G401.6 (cell line): ENCODE measurements at regions not wholly inside any gene's neighbourhood (a gene's known extent, or its start where the extent isn't known, plus 50 kb on each side); places are given as distances from the start of the nearest gene placed in this dataset.
A peak's percentile ranks its signal among the peaks of the same experiment; 100 is the strongest.
"Not testable (repeated sequence)": the region's sequence is repeated elsewhere in the genome, so short reads cannot be mapped to it uniquely, and the experiment has no call there.

Experiments
- FAIRE-seq: peaks from 2 replicates; lab custom pipeline; 2012; peaks lifted over from hg19 to GRCh38; lab: Jason Lieb, UNC

- FAIRE-seq = no peak
Measured at GRCh38 chr7:112540839-112541577, 60.2 kb downstream of the LSMEM1 start.

DNA sequence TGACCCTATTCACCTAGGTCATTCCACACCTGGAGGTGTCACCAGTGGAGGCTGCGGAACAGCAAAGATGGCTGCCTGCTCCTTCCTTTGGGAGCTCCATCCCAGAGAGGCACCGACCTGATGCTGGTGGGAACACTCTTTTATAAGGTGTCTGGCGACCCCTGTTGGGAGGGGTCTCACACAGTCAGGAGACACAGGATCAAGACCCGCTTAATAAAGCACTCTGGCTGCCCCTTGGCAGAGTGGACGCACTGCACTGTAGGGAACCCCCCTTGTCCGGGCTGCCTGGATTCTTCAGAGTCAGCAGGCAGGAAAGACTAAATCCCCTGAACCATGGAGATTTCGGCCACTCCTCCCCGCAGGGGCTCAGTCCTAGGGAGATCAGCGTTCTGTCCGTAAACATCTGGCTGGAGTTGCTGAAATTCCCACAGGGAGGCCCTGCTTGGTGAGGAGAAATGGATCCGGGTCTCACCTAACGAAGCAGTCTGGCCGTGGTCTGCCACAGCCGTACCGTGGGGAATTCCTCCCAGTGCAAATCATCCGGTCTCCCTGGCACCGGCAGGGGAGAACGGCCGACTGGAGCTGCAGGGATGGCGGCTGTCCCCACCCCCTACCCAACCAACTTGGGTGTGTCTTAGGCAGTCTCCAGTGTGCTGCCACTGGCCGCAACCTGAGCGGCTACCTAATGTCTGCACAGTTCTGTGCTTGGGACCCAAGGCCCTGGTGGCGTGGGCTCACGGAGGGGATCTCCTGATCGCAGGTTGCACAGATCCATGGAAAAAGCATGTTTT is 66.1 kb downstream of the LSMEM1 start:
- FAIRE-seq = no peak

GRCh38 chr7:112547916-112548315 is 67.1 kb downstream of the LSMEM1 start:
- no peak for FAIRE-seq

DNA sequence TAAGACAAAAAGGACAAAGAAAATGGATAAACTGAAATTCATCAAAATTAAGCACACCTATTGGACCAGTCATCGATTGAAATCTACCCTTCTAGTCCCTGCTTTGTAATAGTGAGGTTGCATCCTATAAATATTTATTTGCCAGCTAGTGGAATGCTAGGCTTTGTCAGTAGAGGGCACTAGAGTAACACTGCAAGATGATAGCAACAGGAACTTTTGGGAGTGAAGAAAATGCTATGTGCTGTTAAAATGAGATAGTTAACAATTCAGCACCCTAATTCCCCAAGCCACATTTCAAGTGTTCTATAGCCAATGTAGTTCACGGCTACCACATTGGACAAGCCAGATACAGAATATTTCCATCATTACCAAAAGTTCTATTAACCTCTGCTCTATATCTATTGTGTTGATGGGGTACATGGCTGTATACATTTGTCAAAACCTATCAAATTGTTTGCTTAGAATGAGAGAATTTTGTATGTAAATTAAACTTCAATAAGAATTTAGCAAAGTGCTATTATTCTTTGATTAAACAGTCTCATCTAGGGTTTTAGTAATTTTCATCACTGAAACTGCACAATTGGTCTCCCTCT is 69.8 kb downstream of the LSMEM1 start:
- FAIRE-seq = peak; percentile 83

DNA sequence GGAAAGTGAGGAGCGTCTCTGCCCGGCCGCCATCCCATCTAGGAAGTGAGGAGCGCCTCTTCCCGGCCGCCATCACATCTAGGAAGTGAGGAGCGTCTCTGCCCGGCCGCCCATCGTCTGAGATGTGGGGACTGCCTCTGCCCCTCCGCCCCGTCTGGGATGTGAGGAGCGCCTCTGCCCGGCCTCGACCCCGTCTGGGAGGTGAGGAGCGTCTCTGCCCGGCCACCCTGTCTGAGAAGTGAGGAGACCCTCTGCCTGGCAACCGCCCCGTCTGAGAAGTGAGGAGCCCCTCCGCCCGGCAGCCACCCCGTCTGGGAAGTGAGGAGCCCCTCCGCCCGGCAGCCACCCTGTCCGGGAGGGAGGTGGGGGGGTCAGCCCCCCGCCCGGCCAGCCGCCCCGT is 70.7 kb downstream of the LSMEM1 start:
- FAIRE-seq = not testable (repeated sequence)

DNA sequence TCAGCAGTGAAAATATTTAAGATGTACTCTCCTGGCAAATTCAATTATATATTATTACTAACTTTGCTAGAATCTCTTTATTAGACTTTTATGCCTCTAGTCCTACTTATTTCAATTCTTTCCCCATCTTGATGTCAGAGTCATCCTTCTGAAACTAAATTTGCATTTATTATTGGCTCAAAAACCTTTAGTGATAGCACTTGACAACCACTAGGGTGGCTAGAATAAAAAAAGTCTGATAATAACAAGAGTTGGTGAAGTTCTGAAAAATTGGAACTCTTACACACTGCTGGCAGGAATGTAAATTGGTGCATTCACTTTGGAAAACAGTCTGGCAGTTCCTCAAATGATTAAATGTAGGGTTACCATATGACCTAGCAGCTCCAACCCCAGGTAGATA is 73.8 kb downstream of the LSMEM1 start:
- FAIRE-seq = no peak

DNA sequence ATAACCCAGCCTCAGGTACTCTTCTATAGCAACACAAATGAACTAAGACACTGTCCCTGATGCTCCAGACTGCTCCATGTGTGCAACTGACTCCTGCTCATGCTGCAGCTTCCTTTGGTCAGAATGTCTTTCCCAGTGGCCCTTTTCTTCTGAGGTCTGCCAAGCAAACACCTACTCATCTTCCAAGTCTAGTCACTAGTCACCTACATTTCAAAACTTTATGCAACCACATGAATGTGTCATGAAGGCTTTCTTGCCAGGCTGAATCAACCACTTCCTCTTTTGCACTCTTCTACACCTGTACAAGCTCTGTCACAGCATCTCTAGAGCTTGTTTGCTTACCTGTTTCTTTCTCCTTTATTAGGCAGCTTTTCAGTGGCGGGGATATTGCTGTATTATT is 75.8 kb downstream of the LSMEM1 start:
- no peak for FAIRE-seq

DNA sequence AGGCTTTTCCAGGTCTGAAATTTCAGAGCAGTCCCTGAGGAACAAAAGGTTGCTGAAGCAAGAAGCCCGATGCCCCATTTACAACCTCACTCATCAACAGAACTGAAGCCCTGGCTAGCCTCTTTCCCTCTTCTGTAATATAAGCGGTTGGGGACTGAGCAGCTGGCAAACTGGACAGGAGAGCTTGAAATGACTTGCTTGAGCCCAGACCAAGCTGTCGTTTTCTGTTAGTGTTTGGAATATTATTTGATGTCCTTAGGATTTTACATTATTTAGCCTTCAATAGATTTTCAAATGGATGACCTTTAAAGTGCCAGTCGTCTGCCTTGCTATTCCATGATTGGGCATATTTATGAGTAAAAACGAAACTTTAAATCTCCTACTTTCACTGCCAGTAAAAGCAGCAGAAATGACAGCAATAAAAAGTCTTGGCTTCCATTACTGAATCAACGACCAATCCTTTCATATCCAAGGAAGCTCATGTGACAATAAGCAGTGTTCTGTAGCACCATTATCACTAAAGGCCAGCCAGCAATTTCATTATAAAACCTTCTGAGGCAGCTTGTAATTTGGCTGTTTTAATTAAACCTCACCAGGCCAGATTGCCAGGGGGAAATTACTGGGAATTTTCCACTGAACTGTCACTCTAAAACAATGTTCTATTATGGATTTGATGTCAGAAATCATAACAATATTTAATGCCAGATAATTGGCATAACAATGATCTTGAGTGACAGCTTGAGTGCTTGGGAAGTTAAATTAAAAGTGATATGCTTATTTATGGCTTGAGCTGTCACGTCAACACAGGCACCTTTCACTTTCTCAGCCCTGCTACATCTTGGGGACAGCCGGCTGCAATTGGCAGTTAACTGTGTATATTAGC is 85.9 kb downstream of the LSMEM1 start:
- no peak for FAIRE-seq

DNA sequence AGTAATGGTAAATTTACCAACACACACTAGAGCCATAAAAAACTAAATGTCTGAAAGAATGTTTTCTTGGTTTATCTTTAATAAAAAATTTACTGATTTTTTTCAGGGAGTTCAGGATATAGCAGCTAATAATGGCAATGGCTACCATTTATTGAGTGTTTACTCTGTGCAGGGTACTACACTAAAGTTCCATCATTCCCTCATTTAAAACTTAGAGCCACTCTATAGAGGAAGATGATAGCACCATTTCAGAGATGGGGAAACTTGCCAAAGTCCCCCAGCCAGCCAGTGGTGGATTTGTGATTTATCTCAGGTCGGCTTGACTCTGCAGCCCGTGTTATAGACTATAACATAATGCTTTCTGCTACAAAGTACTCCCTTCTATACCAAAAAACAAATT is 86.6 kb downstream of the LSMEM1 start:
- FAIRE-seq = no peak

GRCh38 chr7:112571852-112572607 is 91.2 kb downstream of the LSMEM1 start:
- no peak for FAIRE-seq

DNA sequence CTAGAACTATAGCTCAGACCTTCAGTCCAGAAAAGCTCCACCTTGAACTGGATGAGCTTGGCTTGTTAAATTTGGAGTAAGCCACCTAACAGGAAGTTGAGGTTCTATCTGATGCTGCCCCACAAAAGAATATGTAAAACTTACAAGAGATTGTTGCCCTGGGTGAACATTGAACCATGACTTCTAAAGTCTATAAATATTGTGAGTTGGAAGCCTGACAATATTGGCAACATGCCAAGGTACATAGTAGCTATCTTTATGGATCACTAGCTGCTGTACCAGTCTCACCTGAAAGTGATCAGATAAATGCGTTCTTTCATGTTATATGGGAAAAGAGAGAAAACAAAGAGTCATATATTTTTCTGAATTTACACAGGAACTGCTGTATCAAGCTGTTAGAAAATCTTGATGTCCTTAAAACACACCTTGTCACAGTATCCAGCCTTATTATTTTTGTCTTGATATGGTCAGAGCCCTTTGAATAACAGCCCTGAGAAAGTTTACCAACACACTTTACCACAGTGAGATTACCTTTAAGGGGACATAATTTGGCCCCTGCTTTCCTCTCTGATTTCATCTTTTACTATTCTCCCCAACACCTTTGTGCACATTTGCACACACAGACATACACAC is 92.0 kb downstream of the LSMEM1 start:
- FAIRE-seq = no peak

DNA sequence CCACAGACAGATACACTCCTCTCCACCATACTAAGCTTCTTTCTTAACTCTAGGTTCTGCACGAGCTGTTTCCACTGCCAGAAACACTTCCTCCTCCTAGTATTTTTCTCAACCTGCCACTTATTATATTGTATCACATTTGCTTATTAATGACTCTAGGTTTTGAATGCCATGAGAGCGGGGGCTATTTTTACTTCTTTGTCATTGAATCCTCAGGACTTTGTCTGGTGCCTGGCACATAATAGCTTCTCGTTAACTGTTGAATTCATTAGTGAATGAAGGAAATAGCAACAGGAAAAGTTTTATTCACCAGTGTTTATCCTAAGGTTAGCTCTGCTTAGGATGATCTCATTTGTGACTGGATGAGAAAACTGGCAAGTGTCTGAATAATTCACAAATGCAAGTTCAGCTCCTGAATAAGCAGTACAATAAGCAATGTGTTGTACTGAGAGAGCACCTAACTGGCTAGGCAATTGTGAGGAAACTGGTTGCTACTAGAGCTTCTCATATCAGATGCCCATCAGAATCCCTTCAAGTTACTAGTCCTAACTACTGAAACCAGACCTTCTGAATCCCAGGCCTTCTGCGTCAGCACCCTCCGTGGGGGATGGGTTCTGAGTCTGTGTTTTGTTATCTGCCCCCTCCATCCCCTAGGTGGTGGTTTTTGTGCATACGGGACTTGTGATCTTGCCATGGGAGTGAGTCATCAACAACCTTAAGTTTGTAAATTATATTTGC is 92.7 kb downstream of the LSMEM1 start:
- FAIRE-seq = no peak

DNA sequence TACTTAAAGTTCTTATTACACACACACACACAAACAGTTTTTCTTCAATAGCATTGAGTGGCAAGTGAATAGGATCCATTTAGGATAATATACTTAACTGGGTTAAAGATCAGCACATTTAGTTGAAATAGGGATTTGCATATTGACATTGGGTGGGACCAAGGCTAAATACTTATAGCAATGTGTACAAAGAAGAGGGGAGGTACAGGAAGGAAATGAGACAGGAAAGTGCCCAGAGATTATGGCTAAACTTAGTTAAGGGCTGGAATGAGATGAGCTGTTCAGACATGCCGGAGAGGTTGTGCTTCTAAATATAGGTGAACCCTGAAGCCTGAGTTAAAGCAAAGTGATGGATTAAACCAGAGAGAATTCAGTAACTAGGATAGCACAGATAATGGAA is 95.1 kb downstream of the LSMEM1 start:
- no peak for FAIRE-seq

GRCh38 chr7:112579388-112579787 is 98.6 kb downstream of the LSMEM1 start:
- FAIRE-seq = no peak

DNA sequence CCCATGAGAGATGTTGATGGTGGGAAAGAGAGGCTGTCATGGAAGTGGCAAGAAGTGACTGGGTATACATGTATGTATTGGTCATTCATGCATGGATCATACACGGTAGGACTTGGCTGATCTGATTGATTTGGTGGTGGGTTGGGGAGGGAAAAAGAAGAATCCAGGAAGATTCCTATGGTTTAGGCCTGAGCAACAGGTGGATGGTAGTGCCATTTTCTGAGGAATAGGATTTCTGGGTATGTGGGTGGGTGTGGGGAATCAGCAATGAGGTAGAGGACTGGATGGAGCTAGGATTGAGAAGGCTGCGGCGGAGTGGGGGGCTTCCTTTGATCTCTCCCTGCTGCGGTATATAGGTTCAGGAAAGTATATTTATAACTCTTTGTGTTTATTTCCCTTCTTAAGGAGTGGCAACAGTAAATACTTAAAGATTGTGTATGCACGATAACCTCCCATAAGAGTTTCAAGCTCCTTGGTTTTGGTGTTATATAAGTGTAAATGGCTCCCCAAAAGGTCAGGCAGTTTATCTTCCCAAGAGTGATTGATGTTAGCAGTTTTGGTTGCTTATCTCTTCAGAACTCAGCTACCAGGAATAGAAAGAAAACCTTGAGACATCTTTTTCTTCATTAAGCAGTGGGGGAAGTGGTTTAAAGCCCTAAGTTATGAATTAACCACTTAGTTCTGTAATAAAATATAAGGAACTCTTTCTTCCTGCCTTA is 100.1 kb downstream of the LSMEM1 start:
- FAIRE-seq = no peak

DNA sequence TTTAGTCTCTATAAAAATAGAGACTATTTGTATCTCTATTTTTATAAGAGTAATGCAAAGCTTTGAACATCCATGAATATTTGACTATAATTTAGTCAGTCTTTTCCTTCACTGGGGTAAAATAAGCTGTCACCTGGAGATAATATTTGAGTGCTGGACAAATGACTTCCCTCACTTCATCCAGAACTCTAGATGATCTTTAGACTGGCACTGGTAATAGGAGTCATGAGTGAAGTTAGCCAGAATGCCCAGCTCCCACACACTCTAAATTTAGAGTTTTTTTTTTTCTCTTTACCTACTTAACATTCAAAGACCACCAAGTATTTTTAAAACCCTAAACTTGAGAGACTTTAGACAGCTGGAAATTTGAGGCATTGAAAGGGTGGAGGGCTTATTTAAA is 100.7 kb downstream of the LSMEM1 start:
- no peak for FAIRE-seq

DNA sequence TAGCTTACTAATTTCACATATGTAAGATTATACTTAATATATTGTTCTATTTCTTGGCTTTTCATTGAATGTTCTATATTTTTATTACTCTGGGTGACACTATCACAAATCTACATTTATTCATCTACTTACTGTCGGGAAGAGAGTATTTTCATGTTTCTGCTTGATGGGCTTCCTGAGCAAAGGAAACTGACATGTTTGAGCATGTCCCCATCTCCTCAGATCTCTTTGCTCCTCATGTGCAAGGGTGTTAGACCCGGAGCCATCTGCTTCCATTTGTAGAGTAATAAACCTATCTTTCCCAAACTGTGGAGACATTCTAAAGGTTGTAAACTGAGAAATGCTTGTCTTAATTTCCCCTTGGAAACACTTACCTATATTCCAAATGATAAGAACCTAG is 103.5 kb downstream of the LSMEM1 start:
- FAIRE-seq = no peak

DNA sequence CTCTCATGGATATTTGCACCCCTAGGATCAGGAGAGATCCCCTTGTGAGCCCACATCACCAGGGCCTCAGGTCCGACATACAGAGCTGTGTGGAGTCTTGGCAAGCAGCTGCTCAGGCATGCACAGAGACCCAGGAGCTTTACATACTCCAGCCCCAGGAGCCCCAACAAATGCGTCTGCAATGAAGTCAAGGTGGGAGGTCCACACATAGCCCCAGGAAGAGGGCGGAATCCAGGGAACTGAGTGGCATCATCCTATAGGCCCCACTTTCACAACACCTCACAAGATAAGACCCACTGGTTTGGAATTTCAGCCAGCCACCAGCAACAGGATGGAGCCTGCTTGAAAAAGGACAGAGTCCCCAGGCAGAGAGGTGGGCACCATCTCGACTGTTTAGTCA is 106.7 kb downstream of the LSMEM1 start:
- FAIRE-seq = no peak

GRCh38 chr7:112592565-112593263 is 111.9 kb downstream of the LSMEM1 start:
- FAIRE-seq = not testable (repeated sequence)
